ENCODE measurements at regions not wholly inside any gene's neighbourhood (a gene's known extent, or its start where the extent isn't known, plus 50 kb on each side); places are given as distances from the start of the nearest gene placed in this dataset.
A peak's percentile ranks its signal among the peaks of the same experiment; 100 is the strongest.

DNA sequence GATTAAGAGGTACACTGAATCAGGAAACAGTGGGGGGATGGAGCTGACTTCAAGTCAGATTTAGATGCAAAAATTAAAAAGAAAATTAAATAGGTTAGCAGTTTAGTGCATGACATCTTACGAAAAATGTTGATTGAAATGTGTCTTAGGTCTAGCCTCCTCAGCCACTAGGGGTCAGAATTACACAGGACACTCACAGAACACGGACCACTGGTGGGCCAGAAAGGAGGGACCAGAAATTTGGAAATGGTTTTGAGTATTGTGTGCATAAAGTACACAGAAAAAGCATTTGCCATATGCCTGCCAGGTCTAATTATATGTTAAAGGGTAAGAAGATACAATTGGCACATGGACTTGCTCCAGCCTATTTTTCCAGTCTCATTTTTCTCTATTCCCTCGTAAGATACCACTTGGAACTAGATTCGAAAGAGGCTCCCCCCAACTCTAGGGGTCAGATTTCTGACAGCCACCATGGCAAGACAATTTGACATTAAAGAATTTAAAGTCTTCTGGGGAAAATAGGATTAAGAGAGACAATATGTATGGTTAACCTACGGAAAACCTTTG is 550.2 kb upstream of the SETBP1 start:
- TF ChIP-seq CTCF (IDR thresholded peaks at IDR 0.05) (peak; percentile 40 to 65 (median 54)), POLR2A (IDR thresholded peaks at IDR 0.05) (no peak)
